Mucosa of descending colon (tissue), 3 donors: ENCODE measurements at regions not wholly inside any gene's neighbourhood (a gene's known extent, or its start where the extent isn't known, plus 50 kb on each side); places are given as distances from the start of the nearest gene placed in this dataset.

Source experiments
- ATAC-seq: fragments of 200-7000 bp; cut with Tn5 transposase; one replicate; pipeline ENCODE4 v1.9.1; 2020; ENCODE audit warnings: mild to moderate bottlenecking, moderate library complexity
- DNase-seq, 3 donors: peaks; one replicate each; pipeline ENCODE4 v3.0.0-alpha.2; 2020
- H3K36me3 ChIP-seq: fragments of 200-600 bp; one replicate; pipeline ENCODE4 v1.8.0; 2021; ENCODE audit warnings: low read depth, mild to moderate bottlenecking
- H3K4me1 ChIP-seq: fragments of 200-600 bp; one replicate; pipeline ENCODE4 v1.8.0; 2021; ENCODE audit warnings: low read depth, mild to moderate bottlenecking
- H3K4me3 ChIP-seq: fragments of 200-600 bp; one replicate; pipeline ENCODE4 v1.8.0; 2021; ENCODE audit warnings: mild to moderate bottlenecking
- H3K9me3 ChIP-seq: fragments of 200-600 bp; one replicate; pipeline ENCODE4 v1.8.0; 2021; ENCODE audit warnings: mild to moderate bottlenecking
- intact Hi-C, 2 donors: fragments of 100-400 bp; cut with DNase I in 1 of 2; cut with micrococcal nuclease in 1 of 2; formaldehyde crosslinking; loops; one replicate each; pipeline versions ENCODE4 v1.11.0 to v1.11.1; 2022; cut with DNase I, micrococcal nuclease
- TF ChIP-seq, protein P1 (sequence below): fragments of 200-600 bp; IDR thresholded peaks from one replicate; pipeline ENCODE4 v1.8.0; 2022; ENCODE audit warnings: antibody characterized with exemption, mild to moderate bottlenecking
- donor health status: DM: no; HTN: no; CAD: no; lungs with moderate emphysema.
- donor health status: DM: no; HTN: no; CAD: no.
- donor health status: DM: no; HTN: yes; CAD: no.

DNA sequence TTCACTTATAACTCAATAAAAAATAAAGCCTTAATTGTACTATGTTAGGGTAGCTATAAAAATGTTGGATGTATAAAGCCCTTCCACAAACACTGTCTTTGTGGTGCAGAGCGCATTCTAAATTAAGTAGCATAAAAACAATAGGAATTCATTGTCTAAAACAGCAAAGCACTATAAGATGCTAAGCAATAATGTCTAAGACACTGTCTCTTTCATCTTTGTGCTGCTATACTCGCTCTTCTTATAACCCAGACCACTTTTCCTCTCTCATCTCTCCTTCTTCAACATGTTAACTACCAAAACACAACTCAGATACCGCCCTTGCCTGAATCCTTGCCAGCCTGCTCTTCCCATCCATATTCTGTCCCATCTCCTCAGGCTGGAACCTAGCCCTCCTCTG lies 170.0 kb downstream of the CENPC start:
- DNase-seq (no peak), ATAC-seq (no peak)
- intact Hi-C loops: no loop called here
- no peak overlapping the region for H3K4me3 ChIP-seq
- TF ChIP-seq, protein P1, sequence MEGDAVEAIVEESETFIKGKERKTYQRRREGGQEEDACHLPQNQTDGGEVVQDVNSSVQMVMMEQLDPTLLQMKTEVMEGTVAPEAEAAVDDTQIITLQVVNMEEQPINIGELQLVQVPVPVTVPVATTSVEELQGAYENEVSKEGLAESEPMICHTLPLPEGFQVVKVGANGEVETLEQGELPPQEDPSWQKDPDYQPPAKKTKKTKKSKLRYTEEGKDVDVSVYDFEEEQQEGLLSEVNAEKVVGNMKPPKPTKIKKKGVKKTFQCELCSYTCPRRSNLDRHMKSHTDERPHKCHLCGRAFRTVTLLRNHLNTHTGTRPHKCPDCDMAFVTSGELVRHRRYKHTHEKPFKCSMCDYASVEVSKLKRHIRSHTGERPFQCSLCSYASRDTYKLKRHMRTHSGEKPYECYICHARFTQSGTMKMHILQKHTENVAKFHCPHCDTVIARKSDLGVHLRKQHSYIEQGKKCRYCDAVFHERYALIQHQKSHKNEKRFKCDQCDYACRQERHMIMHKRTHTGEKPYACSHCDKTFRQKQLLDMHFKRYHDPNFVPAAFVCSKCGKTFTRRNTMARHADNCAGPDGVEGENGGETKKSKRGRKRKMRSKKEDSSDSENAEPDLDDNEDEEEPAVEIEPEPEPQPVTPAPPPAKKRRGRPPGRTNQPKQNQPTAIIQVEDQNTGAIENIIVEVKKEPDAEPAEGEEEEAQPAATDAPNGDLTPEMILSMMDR: no peak
- H3K9me3 ChIP-seq: no peaks in the 10 kb centered on the region
- no peaks in the 10 kb centered on the region for H3K36me3 ChIP-seq
- H3K4me1 ChIP-seq: no peaks in the 10 kb centered on the region

DNA sequence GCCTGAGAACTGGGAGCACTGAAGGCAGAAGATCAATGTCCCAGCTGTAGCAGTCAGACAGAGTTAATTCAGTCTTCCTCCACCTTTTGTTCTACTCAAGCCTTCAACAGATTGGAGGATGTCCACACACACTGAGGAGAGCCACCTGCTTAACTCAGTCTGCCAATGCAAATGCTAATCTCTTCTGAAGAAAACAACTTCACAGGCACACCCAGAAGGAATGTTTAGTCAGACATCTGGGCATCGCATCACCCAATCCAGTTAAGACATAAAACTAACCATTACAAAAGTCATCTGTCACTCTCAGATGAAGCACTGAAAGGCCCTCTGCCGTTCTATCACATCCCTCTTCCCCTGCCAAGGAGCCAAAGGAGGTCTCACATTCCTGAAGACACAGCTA lies 173.7 kb downstream of the CENPC start:
- Histone ChIP-seq H3K9me3 (no peaks in the 10 kb centered on the region), H3K4me3 (no peak overlapping the region), H3K4me1 (no peaks in the 10 kb centered on the region), H3K36me3 (no peaks in the 10 kb centered on the region)
- intact Hi-C loops: no loop called here
- DNase-seq: no peak
- ATAC-seq: no peak
- TF ChIP-seq, protein P1: no peak

- intact Hi-C loops: no loop called here
- ATAC-seq: no peak
- Histone ChIP-seq H3K9me3 (peaks cover 5% of the 10 kb centered on the region), H3K36me3 (no peaks in the 10 kb centered on the region), H3K4me1 (no peaks in the 10 kb centered on the region), H3K4me3 (no peak overlapping the region)
- DNase-seq: no peak
- TF ChIP-seq, protein P1: no peak
These were observed 178.9 kb downstream of the CENPC start for GRCh38 chr4:67366311-67366861.

GRCh38 chr4:67365661-67366245 lies 179.6 kb downstream of the CENPC start:
- intact Hi-C loops: no loop called here
- TF ChIP-seq, protein P1: no peak
- ATAC-seq: no peak
- DNase-seq: no peak
- Histone ChIP-seq H3K4me3 (no peak overlapping the region), H3K9me3 (peaks cover 5% of the 10 kb centered on the region), H3K36me3 (no peaks in the 10 kb centered on the region), H3K4me1 (no peaks in the 10 kb centered on the region)

DNA sequence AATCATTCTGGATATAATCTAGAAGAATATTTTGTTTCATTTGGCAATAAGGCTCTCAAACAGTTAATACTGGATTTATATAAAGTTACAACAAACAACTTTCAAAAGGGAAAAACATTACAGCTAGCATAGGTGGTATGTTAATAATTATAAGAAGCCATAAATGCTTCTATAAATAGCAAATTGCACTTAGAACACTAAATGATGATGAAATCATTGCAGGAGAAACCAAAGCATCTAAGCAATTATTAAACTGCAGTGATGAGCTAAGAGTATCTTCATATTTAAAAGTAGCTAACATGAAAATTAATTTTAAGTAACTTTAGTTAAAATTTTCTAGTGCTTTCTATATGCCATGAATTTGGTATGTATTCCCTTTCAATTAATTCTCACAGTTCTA lies 189.5 kb downstream of the CENPC start:
- TF ChIP-seq, protein P1: no peak
- ATAC-seq: no peak
- Histone ChIP-seq H3K36me3 (no peaks in the 10 kb centered on the region), H3K9me3 (no peaks in the 10 kb centered on the region), H3K4me1 (no peaks in the 10 kb centered on the region), H3K4me3 (no peak overlapping the region)
- intact Hi-C loops: no loop called here
- no peak for DNase-seq

- TF ChIP-seq, protein P1: no peak
- Histone ChIP-seq H3K9me3 (no peaks in the 10 kb centered on the region), H3K4me1 (no peaks in the 10 kb centered on the region), H3K36me3 (no peaks in the 10 kb centered on the region), H3K4me3 (no peak overlapping the region)
- ATAC-seq (no peak), DNase-seq (no peak)
- intact Hi-C loops: no loop called here
These were observed 198.6 kb downstream of the CENPC start for GRCh38 chr4:67346654-67347053.
